ENCODE measurements at regions not wholly inside any gene's neighbourhood (a gene's known extent, or its start where the extent isn't known, plus 50 kb on each side); places are given as distances from the start of the nearest gene placed in this dataset.

GRCh38 chr11:81397316-81397715, 1336.3 kb downstream of the FAM181B start:
- Histone ChIP-seq H4K20me1 (replicated peaks; ENCODE audit: control insufficient read depth, extremely low read depth, insufficient read depth, low read length) (no peaks in the 10 kb centered on the region), H3K9me1 (replicated peaks; ENCODE audit: control insufficient read depth, extremely low read depth, insufficient read depth, low read length) (no peaks in the 10 kb centered on the region), H2AFZ (ENCODE audit: low read depth, low read length) (no peak overlapping the region), H3K36me3 (ENCODE audit: control insufficient read depth in 2 of 2, extremely low read depth in 1 of 2, insufficient read depth in 2 of 2, low read length in 2 of 2) (no peaks in the 10 kb centered on the region), H3K4me1 (ENCODE audit: control insufficient read depth, extremely low read depth, insufficient read depth, low read length) (no peaks in the 10 kb centered on the region), H3K9ac (replicated peaks; ENCODE audit: extremely low read depth, insufficient read depth, low read length) (no peak overlapping the region), H3K27ac (ENCODE audit: insufficient read depth, low read depth, low read length) (no peak overlapping the region), H3K27me3 (ENCODE audit: control insufficient read depth in 2 of 2, insufficient read depth in 2 of 2, low read length in 2 of 2) (no peaks in the 10 kb centered on the region), H3K79me2 (ENCODE audit: control insufficient read depth, insufficient read depth, low read length) (no peaks in the 10 kb centered on the region), H3K9me3 (replicated peaks; ENCODE audit: control insufficient read depth, insufficient read depth, low read length) (peaks cover 7% of the 10 kb centered on the region), H3K4me3 (replicated peaks in 1 of 3; ENCODE audit: insufficient read depth in 1 of 3, low read depth in 1 of 3, low read length in 3 of 3) (no peak overlapping the region), H3K4me2 (ENCODE audit: insufficient read depth, low read length) (no peak overlapping the region)
- dilution Hi-C loops (cut with MboI; ENCODE audit: extremely low pct_ligation_motif_present, low sequenced_read_pairs): no loop called here
- no TSS peak for BruUV-seq (replicated peaks)
- intact Hi-C loops (cut with micrococcal nuclease): no loop called here
- ChIA-PET CTCF (no interaction called here), POLR2A (no interaction called here)
- FAIRE-seq (no peak), DNase-seq (ENCODE audit: low read depth, low spot score) (no peak)
- no peak for TF ChIP-seq EZH2 (IDR thresholded peaks at IDR 0.05; ENCODE audit: borderline replicate concordance, low read depth, low read length, severe bottlenecking)
- TF ChIP-seq MAX (IDR thresholded peaks at IDR 0.05; ENCODE audit: insufficient read depth, insufficient read length): no peak
- TF ChIP-seq POLR2AphosphoS5 (IDR thresholded peaks at IDR 0.05; ENCODE audit: insufficient read depth, low read depth, low read length): no peak
- TF ChIP-seq JUN (IDR thresholded peaks at IDR 0.05; ENCODE audit: borderline replicate concordance, insufficient read depth, insufficient read length, low read depth): no peak

- Histone ChIP-seq H2AFZ (ENCODE audit: low read depth, low read length) (no peak overlapping the region), H3K79me2 (ENCODE audit: control insufficient read depth, insufficient read depth, low read length) (no peaks in the 10 kb centered on the region), H3K4me3 (replicated peaks in 1 of 3; ENCODE audit: insufficient read depth in 1 of 3, low read depth in 1 of 3, low read length in 3 of 3) (no peak overlapping the region), H3K9ac (replicated peaks; ENCODE audit: extremely low read depth, insufficient read depth, low read length) (no peak overlapping the region), H3K36me3 (ENCODE audit: control insufficient read depth in 2 of 2, extremely low read depth in 1 of 2, insufficient read depth in 2 of 2, low read length in 2 of 2) (no peaks in the 10 kb centered on the region), H3K27me3 (ENCODE audit: control insufficient read depth in 2 of 2, insufficient read depth in 2 of 2, low read length in 2 of 2) (no peaks in the 10 kb centered on the region), H3K4me1 (ENCODE audit: control insufficient read depth, extremely low read depth, insufficient read depth, low read length) (no peaks in the 10 kb centered on the region), H4K20me1 (replicated peaks; ENCODE audit: control insufficient read depth, extremely low read depth, insufficient read depth, low read length) (no peaks in the 10 kb centered on the region), H3K4me2 (ENCODE audit: insufficient read depth, low read length) (no peak overlapping the region), H3K9me1 (replicated peaks; ENCODE audit: control insufficient read depth, extremely low read depth, insufficient read depth, low read length) (no peaks in the 10 kb centered on the region), H3K9me3 (replicated peaks; ENCODE audit: control insufficient read depth, insufficient read depth, low read length) (peaks cover 7% of the 10 kb centered on the region), H3K27ac (ENCODE audit: insufficient read depth, low read depth, low read length) (no peak overlapping the region)
- BruUV-seq (replicated peaks): no TSS peak
- dilution Hi-C loops (cut with MboI; ENCODE audit: extremely low pct_ligation_motif_present, low sequenced_read_pairs): no loop called here
- intact Hi-C loops (cut with micrococcal nuclease): no loop called here
- FAIRE-seq (no peak), DNase-seq (ENCODE audit: low read depth, low spot score) (no peak)
- ChIA-PET POLR2A (no interaction called here), CTCF (no interaction called here)
- no peak for TF ChIP-seq POLR2AphosphoS5 (IDR thresholded peaks at IDR 0.05; ENCODE audit: insufficient read depth, low read depth, low read length)
- no peak for TF ChIP-seq POLR2A (IDR thresholded peaks at IDR 0.05; ENCODE audit: low read depth, low read length)
- TF ChIP-seq EZH2 (IDR thresholded peaks at IDR 0.05; ENCODE audit: borderline replicate concordance, low read depth, low read length, severe bottlenecking): no peak
- TF ChIP-seq JUN (IDR thresholded peaks at IDR 0.05; ENCODE audit: borderline replicate concordance, insufficient read depth, insufficient read length, low read depth): no peak
- no peak for TF ChIP-seq GATA2 (IDR thresholded peaks at IDR 0.05; ENCODE audit: insufficient read depth, insufficient read length, low read depth, low read length)
- no peak for TF ChIP-seq MAX (IDR thresholded peaks at IDR 0.05; ENCODE audit: insufficient read depth, insufficient read length)
- TF ChIP-seq FOS (IDR thresholded peaks at IDR 0.05; ENCODE audit: borderline replicate concordance, insufficient read depth, low read length): no peak
- no peak for TF ChIP-seq MYC (IDR thresholded peaks at IDR 0.05; ENCODE audit: low read depth, low read length)
- TF ChIP-seq CTCF (IDR thresholded peaks at IDR 0.05; ENCODE audit: extremely low read depth in 1 of 2, insufficient read depth in 1 of 2, low read depth in 1 of 2, low read length in 2 of 2): no peak
Measured at GRCh38 chr11:81394311-81394710, 1339.4 kb downstream of the FAM181B start.
